DMS 273 (cell line): ENCODE measurements at regions not wholly inside any gene's neighbourhood (a gene's known extent, or its start where the extent isn't known, plus 50 kb on each side); places are given as distances from the start of the nearest gene placed in this dataset.
"Not testable (repeated sequence)": the region's sequence is repeated elsewhere in the genome, so short reads cannot be mapped to it uniquely, and the experiment has no call there.

ENCODE experiments used
- DNase-seq: peaks from one replicate; lab custom pipeline; 2025; ENCODE audit not compliant: unreplicated experiment; lab: John Stamatoyannopoulos, UW

- DNase-seq, result no peak
These were observed 58.2 kb downstream of the TMEM270 start for GRCh38 chr7:73918926-73919693.

- no peak for DNase-seq
These were observed 58.9 kb downstream of the TMEM270 start for GRCh38 chr7:73919694-73920375.

GRCh38 chr7:73920406-73921134 lies 59.6 kb downstream of the TMEM270 start:
- DNase-seq, result no peak

DNA sequence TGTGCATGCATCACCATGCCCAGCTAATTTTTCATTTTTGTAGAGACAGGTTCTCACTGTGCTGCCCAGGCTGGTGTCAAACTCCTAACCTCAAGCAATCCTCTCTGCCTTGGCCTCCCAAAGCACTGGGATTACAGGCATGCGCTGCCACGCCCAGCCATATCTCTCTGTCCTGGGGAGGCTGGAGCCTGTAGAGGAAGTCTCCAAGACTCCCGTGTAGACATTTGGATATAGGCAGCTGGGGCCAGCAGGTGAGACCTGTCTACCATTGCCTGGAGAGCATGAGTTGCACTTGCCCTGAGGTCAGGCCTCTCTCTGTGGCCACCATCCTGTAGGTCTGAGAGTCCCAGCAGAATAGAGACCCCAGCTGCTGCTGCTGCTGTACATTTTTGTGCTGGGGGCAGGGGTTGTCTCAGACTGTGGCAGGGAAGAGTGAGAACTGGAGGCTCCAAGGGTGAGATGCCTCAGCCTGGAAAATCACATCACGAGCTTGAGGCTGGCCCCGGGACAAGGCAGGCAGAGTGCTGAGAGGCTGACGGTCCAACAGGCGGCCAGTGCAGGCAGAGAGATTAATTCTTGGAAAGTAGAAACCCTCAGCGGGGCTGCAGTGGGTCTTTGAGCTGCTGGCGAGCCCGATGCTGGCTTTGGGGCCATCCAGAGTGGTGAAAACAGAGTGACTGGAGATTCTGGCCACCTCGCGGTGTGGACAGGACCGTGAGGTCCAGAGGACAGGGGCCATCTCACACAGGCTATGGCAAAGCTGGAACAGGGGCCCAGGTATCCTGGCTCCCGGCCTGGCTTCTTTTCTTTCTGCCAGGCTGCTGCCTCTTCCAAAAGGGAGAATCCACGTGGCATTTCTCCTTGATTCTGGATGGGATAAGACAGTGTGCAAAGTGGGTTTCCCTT lies 60.9 kb downstream of the TMEM270 start:
- DNase-seq, result no peak

GRCh38 chr7:73928644-73929043 lies 67.7 kb downstream of the TMEM270 start:
- not testable (repeated sequence) for DNase-seq

- no peak for DNase-seq
These were observed 70.5 kb downstream of the TMEM270 start for GRCh38 chr7:73931502-73931901.

- DNase-seq, result no peak
These were observed 71.4 kb downstream of the TMEM270 start for GRCh38 chr7:73932364-73932763.

DNA sequence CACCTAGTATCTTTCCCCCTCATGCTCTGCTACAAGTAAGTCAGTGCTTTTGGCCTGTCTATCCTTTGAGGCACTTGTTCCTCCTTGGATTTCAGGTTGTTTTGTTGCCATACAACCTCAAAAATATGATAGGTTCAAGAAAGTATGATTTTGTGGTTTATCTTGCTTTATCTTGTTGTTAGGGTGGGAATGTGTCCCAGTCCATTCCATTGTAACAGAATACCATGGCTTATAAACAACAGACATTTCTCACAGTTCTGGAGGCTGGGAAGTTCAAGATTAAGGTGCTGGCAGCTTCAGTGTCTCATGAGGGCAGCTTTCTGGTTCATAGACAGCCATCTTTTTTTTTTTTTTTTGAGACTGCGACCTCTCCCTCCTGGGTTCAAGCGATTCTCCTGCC lies 72.1 kb downstream of the TMEM270 start:
- DNase-seq, result no peak

DNA sequence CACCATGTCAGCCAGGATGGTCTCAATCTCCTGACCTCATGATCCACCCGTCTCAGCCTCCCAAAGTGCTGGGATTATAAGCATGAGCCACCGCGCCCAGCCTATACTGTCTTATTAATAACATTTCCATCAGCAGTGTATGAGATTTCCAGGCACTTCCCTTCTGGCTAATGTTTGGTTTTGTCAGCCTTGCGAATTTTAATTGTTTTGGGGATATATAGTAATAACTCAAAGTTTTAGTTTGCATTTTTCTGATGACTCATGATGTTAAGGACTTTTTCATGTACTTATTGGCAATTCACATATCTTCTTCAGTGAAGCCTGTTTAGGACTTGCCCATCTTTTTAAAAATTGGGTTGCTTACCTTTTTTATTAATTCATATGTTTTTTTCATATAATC lies 76.0 kb downstream of the TMEM270 start:
- DNase-seq, result no peak

- DNase-seq, result peak; percentile 28
These were observed 76.7 kb downstream of the TMEM270 start for GRCh38 chr7:73937650-73938049.

- no peak for DNase-seq
These were observed 78.6 kb downstream of the TMEM270 start for GRCh38 chr7:73939528-73939927.

- DNase-seq, result no peak
These were observed 79.8 kb downstream of the TMEM270 start for GRCh38 chr7:73940701-73941238.

GRCh38 chr7:73941836-73942551 lies 81.0 kb downstream of the TMEM270 start:
- DNase-seq, result no peak

GRCh38 chr7:73945022-73945421 lies 83.0 kb upstream of the ELN start:
- DNase-seq, result no peak

DNA sequence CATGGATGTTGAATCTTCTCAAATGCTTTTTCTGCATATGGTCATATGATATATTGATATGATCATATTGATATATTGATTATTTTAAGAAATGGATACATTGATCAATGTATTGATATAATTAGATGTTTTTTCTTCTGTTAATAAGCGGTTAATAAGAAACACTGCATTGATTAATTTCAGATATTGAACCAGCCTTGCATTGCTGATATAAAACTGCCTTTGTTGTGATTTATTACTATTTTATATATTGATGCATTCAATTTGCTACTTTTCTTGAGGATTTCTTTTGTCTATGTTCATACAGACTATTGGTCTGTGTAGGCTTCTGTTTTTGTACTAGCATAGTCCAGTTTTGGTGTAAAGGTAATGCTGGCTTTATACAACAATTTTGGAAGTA lies 79.7 kb upstream of the ELN start:
- no peak for DNase-seq

- no peak for DNase-seq
These were observed 75.7 kb upstream of the ELN start for GRCh38 chr7:73952266-73952665.

DNA sequence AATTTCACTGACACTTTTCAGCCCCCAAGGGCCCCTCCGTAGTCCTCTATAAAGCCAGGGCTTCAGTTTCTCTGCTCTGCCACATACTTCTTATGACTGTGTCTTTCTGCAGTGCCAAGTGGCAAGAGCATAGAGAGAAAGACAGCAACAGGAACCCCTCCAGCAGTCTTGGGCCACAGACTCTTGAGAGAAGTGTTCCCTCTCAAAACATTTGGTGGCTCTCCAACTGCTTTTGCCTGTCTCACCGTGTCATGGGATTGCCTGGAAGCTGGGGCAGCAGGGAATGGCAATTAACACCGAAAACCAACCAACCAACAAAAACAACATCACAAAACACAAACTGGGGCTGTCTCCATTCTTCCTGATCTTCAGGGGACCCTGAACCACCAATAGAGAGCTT lies 73.8 kb upstream of the ELN start:
- no peak for DNase-seq

DNA sequence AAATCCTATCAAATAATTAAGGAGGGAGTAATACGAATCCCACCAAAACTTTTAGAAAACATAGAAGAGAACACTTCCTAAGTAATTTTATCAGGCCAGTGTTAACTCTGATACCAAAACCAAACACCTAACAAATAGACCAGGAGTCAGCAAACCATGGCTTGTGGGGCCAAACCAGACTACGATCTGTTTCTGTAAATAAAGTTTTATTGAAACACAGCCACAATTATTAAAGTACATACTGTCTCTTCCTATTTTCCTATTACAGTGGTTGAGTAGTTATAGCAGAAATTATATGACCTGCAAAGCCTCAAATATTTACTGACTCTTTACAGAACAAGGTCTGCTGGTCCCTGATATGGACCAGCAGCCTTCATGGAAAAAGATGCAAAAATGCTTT lies 73.1 kb upstream of the ELN start:
- no peak for DNase-seq

DNA sequence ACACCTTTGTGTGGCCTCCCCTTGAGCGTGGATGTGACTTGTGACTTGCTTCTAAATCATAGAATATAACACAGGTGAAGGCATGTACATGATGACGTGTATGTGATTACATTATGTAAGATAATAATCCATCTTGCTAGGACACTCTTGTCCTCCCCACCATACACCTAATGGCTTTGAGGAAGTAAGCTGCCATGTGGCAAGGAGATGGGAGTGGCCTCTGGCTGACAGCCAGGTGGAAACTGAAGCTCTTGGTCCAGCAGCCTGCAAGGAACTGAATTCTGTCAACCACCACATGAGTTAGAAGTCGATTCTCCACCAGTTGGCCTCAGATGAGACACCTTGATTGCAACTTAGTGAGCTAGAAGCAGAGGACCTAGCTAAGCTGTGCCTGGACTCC lies 67.4 kb upstream of the ELN start:
- peak; percentile 39 for DNase-seq

DNA sequence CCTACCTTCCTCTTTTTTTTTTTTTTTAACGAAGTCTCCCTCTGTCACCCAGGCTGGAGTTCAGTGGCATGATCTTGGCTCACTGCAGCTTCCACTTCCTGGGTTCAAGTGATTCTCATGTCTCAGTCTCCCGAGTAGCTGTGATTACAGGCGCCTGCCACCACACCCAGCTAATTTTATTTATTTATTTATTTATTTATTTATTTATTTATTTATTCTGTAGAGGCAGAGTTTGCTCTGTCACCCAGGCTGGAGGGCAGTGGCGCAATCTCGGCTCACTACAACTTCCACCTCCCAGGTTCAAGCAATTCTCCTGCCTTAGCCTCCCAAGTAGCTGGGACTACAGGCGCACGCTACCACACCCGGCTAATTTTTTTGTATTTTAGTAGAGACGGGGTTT lies 66.0 kb upstream of the ELN start:
- not testable (repeated sequence) for DNase-seq
